Activated CD4-positive, alpha-beta T cell treated with anti-CD3 and anti-CD28 coated beads, Interleukin-2, amount 50 U/mL, for 1 hour (primary cell): ENCODE measurements at regions not wholly inside any gene's neighbourhood (a gene's known extent, or its start where the extent isn't known, plus 50 kb on each side); places are given as distances from the start of the nearest gene placed in this dataset.
"Not testable (repeated sequence)": the region's sequence is repeated elsewhere in the genome, so short reads cannot be mapped to it uniquely, and the experiment has no call there.

Source experiments
- DNase-seq: peaks from one replicate; pipeline ENCODE4 v3.0.0-alpha.2; 2020

DNA sequence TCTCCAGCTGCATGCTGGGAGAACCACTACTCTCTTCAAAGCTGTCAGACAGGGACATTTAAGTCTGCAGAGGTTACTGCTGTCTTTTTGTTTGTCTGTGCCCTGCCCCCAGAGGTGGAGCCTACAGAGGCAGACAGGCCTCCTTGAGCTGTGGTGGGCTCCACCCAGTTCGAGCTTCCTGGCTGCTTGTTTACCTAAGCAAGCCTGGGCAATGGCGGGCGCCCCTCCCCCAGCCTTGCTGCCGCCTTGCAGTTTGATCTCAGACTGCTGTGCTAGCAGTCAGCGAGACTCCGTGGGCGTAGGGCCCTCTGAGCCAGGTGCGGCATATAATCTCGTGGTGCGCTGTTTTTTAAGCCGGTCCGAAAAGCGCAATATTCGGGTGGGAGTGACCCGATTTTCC lies 215.0 kb downstream of the STIM2 start:
- not testable (repeated sequence) for DNase-seq

DNA sequence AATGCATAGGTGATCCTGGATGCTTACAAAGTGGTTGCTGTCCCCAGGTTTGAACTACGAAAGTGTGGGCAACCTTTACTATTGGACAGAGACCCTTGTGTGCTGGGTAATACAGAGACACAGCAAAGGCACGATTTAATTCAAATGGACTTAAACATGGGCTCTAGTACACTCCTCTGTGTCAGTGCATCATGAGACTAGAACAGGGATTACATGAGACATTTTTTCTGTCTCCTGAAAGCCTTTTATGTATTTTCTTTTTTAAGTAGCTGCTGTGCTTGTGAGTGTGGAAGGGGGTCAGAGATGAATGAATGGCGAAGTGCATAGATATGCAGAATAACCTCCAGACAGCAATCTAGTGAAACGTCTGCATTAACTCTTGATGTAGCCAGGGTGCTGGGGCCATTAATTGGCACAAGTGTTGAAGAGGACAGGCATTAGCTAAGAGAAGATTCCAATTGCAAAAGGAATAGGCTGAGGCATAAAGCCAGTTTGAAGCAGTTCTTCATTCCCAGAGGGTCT lies 218.4 kb downstream of the STIM2 start:
- DNase-seq, result no peak

- no peak for DNase-seq
These were observed 221.3 kb downstream of the STIM2 start for GRCh38 chr4:27081675-27082586.

DNA sequence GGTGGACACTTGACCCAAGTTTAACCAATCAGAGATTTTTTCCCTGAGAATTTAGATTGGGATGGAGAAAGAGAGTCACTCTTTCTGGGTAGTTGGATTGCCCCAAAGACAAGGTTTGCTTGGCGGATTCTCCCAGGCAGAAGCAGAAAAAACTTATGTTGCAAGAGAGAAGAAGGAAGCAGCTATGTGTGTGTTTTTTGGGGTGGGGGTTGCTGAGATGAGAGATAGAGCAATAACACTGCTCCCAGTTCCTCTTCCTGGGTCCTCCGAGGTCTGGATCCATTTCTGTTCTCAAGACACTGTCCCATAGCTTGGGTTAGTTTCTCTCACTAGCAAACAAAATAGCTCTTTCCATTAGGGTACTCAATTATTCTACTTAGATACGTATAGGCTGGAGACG lies 222.1 kb downstream of the STIM2 start:
- no peak for DNase-seq

GRCh38 chr4:27084685-27085361 lies 224.2 kb downstream of the STIM2 start:
- peak; percentile 3 for DNase-seq

- no peak for DNase-seq
These were observed 224.8 kb downstream of the STIM2 start for GRCh38 chr4:27085396-27085795.

DNA sequence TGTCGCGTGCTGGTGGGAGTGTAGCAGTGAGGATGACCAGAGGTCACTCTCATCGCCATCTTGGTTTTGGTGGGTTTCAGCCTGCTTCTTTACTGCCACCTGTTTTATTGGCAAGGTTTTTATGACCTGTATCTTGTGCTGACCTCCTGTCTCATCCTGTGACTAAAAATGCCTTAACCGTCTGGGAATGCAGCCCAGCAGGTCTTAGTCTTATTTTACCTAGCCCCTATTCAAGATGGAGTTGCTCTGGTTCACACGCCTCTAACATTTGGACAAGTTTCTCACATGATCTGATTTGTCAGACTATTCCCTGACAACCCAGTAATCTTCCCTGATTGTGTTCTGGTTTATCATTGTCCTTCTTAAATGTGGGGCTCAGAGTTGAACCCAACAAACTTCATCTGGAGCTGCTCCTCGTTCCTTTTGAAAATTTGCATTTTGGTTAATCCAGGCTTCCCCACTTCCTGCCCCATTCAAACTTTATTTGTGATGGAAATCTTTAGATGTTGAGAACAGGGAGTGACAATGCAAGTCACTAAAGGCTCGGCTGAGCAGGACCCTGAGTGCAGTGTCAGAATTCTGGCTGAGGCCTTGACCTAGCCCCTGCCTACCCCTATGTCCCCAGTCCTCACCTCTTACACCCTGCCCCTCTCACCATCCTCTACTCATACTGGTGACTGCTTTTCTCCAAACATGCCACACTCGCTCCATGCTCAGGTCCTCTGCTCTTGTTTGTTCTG lies 226.8 kb downstream of the STIM2 start:
- DNase-seq, result no peak

- no peak for DNase-seq
These were observed 227.8 kb downstream of the STIM2 start for GRCh38 chr4:27088491-27088890.

DNA sequence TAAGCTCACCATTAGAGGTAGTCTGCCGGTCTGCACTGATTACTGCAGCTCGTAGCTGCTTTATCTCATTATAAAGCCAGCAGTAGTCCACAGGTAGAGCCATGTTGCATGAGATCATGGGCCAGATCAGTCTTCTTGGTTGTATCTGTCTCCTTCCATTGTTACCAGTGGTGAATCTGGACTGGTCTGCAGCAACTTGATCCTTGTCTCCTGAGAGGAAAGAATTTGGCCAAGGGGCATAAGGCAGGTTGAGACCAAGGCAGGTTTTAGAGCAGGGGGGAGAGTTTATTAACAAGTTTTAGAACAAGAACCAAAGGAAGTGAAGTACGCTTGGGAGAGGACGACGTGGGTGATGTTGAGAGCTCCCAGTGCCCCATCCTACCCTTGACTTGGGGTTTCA lies 228.5 kb downstream of the STIM2 start:
- DNase-seq, result no peak

DNA sequence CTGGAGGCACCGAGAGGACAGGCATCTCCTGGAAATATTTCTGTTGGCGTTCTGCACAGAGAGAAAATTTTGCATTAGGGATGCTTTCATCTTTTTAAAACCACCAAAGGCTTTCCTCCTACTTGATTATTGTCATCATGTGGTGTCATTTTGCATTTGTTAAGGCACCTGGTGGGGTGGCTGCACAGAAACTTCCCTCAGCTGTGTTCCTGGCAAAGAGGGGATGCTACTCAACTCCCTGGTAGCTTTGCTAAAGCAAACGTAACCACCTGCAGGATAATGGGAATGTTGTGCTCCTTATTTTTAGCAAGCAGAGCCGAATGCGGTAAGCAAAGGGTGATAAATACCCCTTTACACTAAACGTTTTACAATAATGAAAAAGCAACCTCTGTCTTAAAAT lies 229.8 kb downstream of the STIM2 start:
- DNase-seq, result no peak

DNA sequence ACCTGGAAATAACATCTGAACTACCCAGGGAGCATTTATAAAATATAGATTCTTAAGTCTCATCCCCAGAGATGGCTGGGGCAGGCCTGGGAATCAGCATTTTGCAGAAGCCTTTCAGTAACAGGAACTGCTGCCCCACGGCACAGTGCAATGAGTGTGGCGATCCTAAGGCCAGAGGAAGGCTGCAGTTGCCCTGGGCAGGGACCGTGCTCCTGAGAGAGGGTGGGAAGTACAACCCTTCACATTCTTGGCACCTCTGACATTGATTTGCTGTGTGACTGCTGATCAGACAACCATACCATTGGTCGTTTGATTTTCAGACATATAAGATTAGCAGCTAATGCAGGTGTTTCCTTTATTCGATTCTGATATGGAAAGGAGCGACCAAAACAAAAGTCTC lies 233.6 kb downstream of the STIM2 start:
- DNase-seq, result no peak

- DNase-seq, result no peak
These were observed 234.1 kb downstream of the STIM2 start for GRCh38 chr4:27094783-27095182.

- DNase-seq, result no peak
These were observed 235.6 kb downstream of the STIM2 start for GRCh38 chr4:27096142-27096824.

- DNase-seq, result no peak
These were observed 237.4 kb downstream of the STIM2 start for GRCh38 chr4:27098034-27098433.

GRCh38 chr4:27100713-27101112 lies 240.1 kb downstream of the STIM2 start:
- DNase-seq, result no peak

DNA sequence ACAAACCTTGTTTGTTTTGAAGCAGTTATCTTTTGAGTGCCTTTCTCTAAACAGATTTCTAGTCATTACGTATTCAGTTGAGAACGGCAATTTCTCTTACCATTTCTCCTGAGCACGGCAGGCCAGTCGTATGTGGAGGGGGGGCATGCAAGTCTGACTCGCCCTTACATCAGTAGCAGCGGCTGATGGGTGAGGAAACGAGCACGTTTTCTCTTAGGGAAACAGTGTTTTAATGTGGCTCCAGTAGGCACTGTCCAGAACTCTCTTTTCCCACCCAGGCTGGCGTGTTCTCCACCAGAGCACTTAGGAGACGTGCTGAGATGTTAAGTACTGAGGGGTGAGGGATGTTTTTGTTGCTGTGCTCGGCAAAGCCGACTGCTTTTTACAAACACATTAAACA lies 240.5 kb downstream of the STIM2 start:
- DNase-seq, result no peak

- no peak for DNase-seq
These were observed 240.9 kb downstream of the STIM2 start for GRCh38 chr4:27101561-27101960.

DNA sequence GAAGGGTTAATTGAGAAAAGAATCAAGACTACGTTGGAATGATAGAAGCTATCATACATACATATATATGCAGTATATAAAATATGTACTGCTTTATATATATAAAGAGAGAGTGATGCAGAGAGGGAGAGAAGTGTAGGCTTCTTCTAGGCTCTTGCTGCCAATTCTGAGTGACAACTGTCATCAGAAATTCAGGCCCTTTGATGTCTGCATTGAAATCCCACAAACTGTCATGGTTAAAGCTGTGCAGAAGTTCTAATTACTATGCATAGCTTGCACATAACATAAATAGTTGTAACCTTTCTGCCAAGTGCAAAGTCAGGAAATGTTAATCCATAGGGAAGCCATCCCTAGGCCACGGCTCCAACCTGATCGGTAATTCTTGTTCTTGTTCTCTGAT lies 251.0 kb downstream of the STIM2 start:
- no peak for DNase-seq

- no peak for DNase-seq
These were observed 251.9 kb downstream of the STIM2 start for GRCh38 chr4:27112587-27112986.

- no peak for DNase-seq
These were observed 254.6 kb downstream of the STIM2 start for GRCh38 chr4:27115221-27115620.

- no peak for DNase-seq
These were observed 256.8 kb downstream of the STIM2 start for GRCh38 chr4:27117453-27117852.

GRCh38 chr4:27119239-27119638 lies 258.6 kb downstream of the STIM2 start:
- no peak for DNase-seq

DNA sequence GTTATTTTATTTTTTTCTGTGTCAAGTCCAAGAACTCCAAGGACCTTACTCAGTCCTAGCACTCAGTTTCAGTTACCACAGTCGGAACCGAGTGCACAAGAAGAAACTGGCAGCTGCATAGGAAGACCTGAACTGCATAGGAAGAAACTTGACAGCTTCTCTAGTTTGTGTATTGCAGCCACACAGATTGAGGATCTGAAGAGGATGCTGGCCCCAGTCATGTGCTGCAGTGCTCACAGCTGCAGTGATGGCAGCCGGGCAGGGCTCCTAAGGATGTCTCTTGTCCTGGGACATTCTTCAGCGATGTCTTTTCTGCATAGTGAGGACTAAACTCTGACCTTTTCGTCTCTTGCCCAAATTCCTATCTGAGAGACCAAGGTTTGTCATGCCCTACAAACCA lies 261.2 kb downstream of the STIM2 start:
- no peak for DNase-seq
